Activated CD8-positive, alpha-beta T cell treated with anti-CD3 and anti-CD28 coated beads for 36 hours (primary cell): ENCODE measurements at regions not wholly inside any gene's neighbourhood (a gene's known extent, or its start where the extent isn't known, plus 50 kb on each side); places are given as distances from the start of the nearest gene placed in this dataset.

Experiments
- ATAC-seq: fragments of 200-7000 bp; cut with Tn5 transposase; one replicate; pipeline ENCODE4 v1.10.0; 2021; ENCODE audit warnings: mild to moderate bottlenecking, moderate library complexity
- CTCF ChIA-PET: fragments of 350-600 bp; sonication (Branson Sonifier 250); formaldehyde crosslinking; loops from one replicate; lab custom pipeline; 2021; ENCODE audit warnings: antibody characterized with exemption; lab: Charles Lee
- POLR2A ChIA-PET: fragments of 350-600 bp; sonication (Branson Sonifier 250); formaldehyde crosslinking; loops from one replicate; lab custom pipeline; 2021; ENCODE audit warnings: antibody characterized with exemption; lab: Charles Lee
- DNase-seq: peaks from one replicate; pipeline ENCODE4 v3.0.0-alpha.2; 2020
- H3K27ac Mint-ChIP-seq: one replicate; pipeline ENCODE4 v1.8.0; 2021; ENCODE audit warnings: mild to moderate bottlenecking, mixed read lengths
- H3K27me3 Mint-ChIP-seq: one replicate; pipeline ENCODE4 v1.8.0; 2021; ENCODE audit warnings: mixed read lengths
- H3K36me3 Mint-ChIP-seq: one replicate; pipeline ENCODE4 v1.8.0; 2021; ENCODE audit warnings: low read depth, mixed read lengths
- H3K4me1 Mint-ChIP-seq: one replicate; pipeline ENCODE4 v1.8.0; 2021; ENCODE audit warnings: low read depth, mixed read lengths
- H3K4me3 Mint-ChIP-seq: one replicate; pipeline ENCODE4 v1.8.0; 2021; ENCODE audit warnings: mild to moderate bottlenecking, moderate library complexity, mixed read lengths
- H3K9me3 Mint-ChIP-seq: one replicate; pipeline ENCODE4 v1.8.0; 2021; ENCODE audit warnings: mixed read lengths
- CTCF ChIP-seq: fragments of 200-600 bp; IDR thresholded peaks from one replicate; pipeline ENCODE4 v1.8.0; 2022; ENCODE audit warnings: antibody characterized with exemption, mild to moderate bottlenecking
- intact Hi-C: fragments of 100-400 bp; cut with micrococcal nuclease; formaldehyde crosslinking; loops from one replicate; pipeline ENCODE4 v1.10.0; 2022

- Mint-ChIP-seq H3K4me1 (no peaks in the 10 kb centered on the region), H3K9me3 (no peaks in the 10 kb centered on the region), H3K36me3 (no peaks in the 10 kb centered on the region), H3K27me3 (no peaks in the 10 kb centered on the region), H3K27ac (no peak overlapping the region), H3K4me3 (no peak overlapping the region)
- DNase-seq (no peak), ATAC-seq (no peak)
- no peak for TF ChIP-seq CTCF
- ChIA-PET CTCF (no interaction called here), POLR2A (no interaction called here)
- intact Hi-C loops: no loop called here
These were observed 455.6 kb upstream of the ACVR2A start for GRCh38 chr2:147389218-147389617.

- H3K27me3 Mint-ChIP-seq: no peaks in the 10 kb centered on the region
- TF ChIP-seq CTCF: no peak
- H3K4me1 Mint-ChIP-seq: no peaks in the 10 kb centered on the region
- H3K4me3 Mint-ChIP-seq: no peak overlapping the region
- intact Hi-C loops: no loop called here
- no peaks in the 10 kb centered on the region for H3K36me3 Mint-ChIP-seq
- ChIA-PET CTCF (no interaction called here), POLR2A (no interaction called here)
- no peak for DNase-seq
- H3K27ac Mint-ChIP-seq: no peak overlapping the region
- ATAC-seq: no peak
- H3K9me3 Mint-ChIP-seq: no peaks in the 10 kb centered on the region
These were observed 456.6 kb upstream of the ACVR2A start for GRCh38 chr2:147388217-147388616.

GRCh38 chr2:147386284-147386683 is 458.5 kb upstream of the ACVR2A start:
- H3K27ac Mint-ChIP-seq: no peak overlapping the region
- DNase-seq (no peak), ATAC-seq (no peak)
- no peaks in the 10 kb centered on the region for H3K4me1 Mint-ChIP-seq
- intact Hi-C loops: no loop called here
- ChIA-PET CTCF (interaction anchor here (1.5 to 1.7 kb wide), 2 partner anchors 14 to 25 kb away, joined by 3 to 4 read pairs; no protein-coding TSS in a partner anchor), POLR2A (no interaction called here)
- no peak for TF ChIP-seq CTCF
- H3K9me3 Mint-ChIP-seq: no peaks in the 10 kb centered on the region
- no peak overlapping the region for H3K4me3 Mint-ChIP-seq
- no peaks in the 10 kb centered on the region for H3K36me3 Mint-ChIP-seq
- H3K27me3 Mint-ChIP-seq: no peaks in the 10 kb centered on the region

- H3K27ac Mint-ChIP-seq: no peak overlapping the region
- ChIA-PET CTCF (interaction anchor here (0.6 to 1.7 kb wide), 3 partner anchors 13 to 220 kb away, joined by 3 to 4 read pairs (median 3); no protein-coding TSS in a partner anchor), POLR2A (no interaction called here)
- no peaks in the 10 kb centered on the region for H3K4me1 Mint-ChIP-seq
- no peaks in the 10 kb centered on the region for H3K36me3 Mint-ChIP-seq
- intact Hi-C loops: no loop called here
- DNase-seq (no peak), ATAC-seq (no peak)
- no peaks in the 10 kb centered on the region for H3K9me3 Mint-ChIP-seq
- TF ChIP-seq CTCF: no peak
- no peaks in the 10 kb centered on the region for H3K27me3 Mint-ChIP-seq
- no peak overlapping the region for H3K4me3 Mint-ChIP-seq
These were observed 459.2 kb upstream of the ACVR2A start for GRCh38 chr2:147385600-147385999.

GRCh38 chr2:147384659-147385058 is 460.2 kb upstream of the ACVR2A start:
- intact Hi-C loops: no loop called here
- Mint-ChIP-seq H3K36me3 (no peaks in the 10 kb centered on the region), H3K27me3 (no peaks in the 10 kb centered on the region), H3K4me1 (no peaks in the 10 kb centered on the region), H3K27ac (no peak overlapping the region), H3K4me3 (no peak overlapping the region), H3K9me3 (no peaks in the 10 kb centered on the region)
- TF ChIP-seq CTCF: no peak
- CTCF ChIA-PET: no interaction called here
- POLR2A ChIA-PET: no interaction called here
- DNase-seq (no peak), ATAC-seq (no peak)
